CD8-positive, alpha-beta memory T cell (primary cell): ENCODE measurements at regions not wholly inside any gene's neighbourhood (a gene's known extent, or its start where the extent isn't known, plus 50 kb on each side); places are given as distances from the start of the nearest gene placed in this dataset.

Experiments used
- CTCF ChIA-PET: fragments of 350-600 bp; sonication (Branson Sonifier 250); formaldehyde crosslinking; loops from one replicate; lab custom pipeline; 2021; ENCODE audit warnings: antibody characterized with exemption; lab: Charles Lee
- POLR2A ChIA-PET: fragments of 350-600 bp; sonication (Branson Sonifier 250); formaldehyde crosslinking; loops from one replicate; lab custom pipeline; 2021; ENCODE audit warnings: antibody characterized with exemption; lab: Charles Lee
- DNase-seq, 5 donors: peaks; one replicate each; pipeline versions ENCODE4 v3.0.0 to v3.0.0-alpha.2; 2020 to 2022; ENCODE audit warnings: mixed read lengths in 1 of 5
- H3K27ac ChIP-seq: one replicate; pipeline ENCODE4 v1.7.0; 2013; ENCODE audit warnings: low read depth, mild to moderate bottlenecking, low read length, moderate library complexity
- H3K27me3 ChIP-seq: 2 replicates; pipeline ENCODE4 v1.7.0; 2013; ENCODE audit warnings: low read length, mild to moderate bottlenecking; ENCODE audit not compliant: insufficient read depth, poor library complexity, severe bottlenecking
- H3K36me3 ChIP-seq: 2 replicates; pipeline ENCODE4 v1.7.0; 2013; ENCODE audit warnings: mild to moderate bottlenecking, low read length, moderate library complexity; ENCODE audit not compliant: insufficient read depth
- H3K4me1 ChIP-seq: 2 replicates; pipeline ENCODE4 v1.7.0; 2013; ENCODE audit warnings: mild to moderate bottlenecking, low read length, moderate library complexity; ENCODE audit not compliant: insufficient read depth
- H3K4me3 ChIP-seq: 2 replicates; pipeline ENCODE4 v1.7.0; 2013; ENCODE audit warnings: mild to moderate bottlenecking, low read length
- H3K9me3 ChIP-seq: 2 replicates; pipeline ENCODE4 v1.7.0; 2013; ENCODE audit warnings: mild to moderate bottlenecking, low read length
- H3K27ac Mint-ChIP-seq, 8 donors: one replicate each; pipeline ENCODE4 v1.8.0; 2020 to 2021; ENCODE audit warnings: mixed read lengths in 8 of 8, mild to moderate bottlenecking in 6 of 8, inconsistent platforms in 3 of 8, moderate library complexity in 3 of 8
- H3K27me3 Mint-ChIP-seq, 2 donors: one replicate each; pipeline ENCODE4 v1.8.0; 2020 to 2021; ENCODE audit warnings: mixed read lengths in 2 of 2, mild to moderate bottlenecking in 1 of 2, moderate library complexity in 1 of 2
- H3K36me3 Mint-ChIP-seq, 3 donors: one replicate each; pipeline ENCODE4 v1.8.0; 2020 to 2021; ENCODE audit warnings: mixed read lengths in 3 of 3, inconsistent platforms in 1 of 3, mild to moderate bottlenecking in 1 of 3
- H3K4me1 Mint-ChIP-seq, 3 donors: one replicate each; pipeline ENCODE4 v1.8.0; 2020 to 2021; ENCODE audit warnings: mixed read lengths in 3 of 3, inconsistent platforms in 1 of 3, mild to moderate bottlenecking in 1 of 3
- H3K4me3 Mint-ChIP-seq, 7 donors: one replicate each; pipeline ENCODE4 v1.8.0; 2020 to 2021; ENCODE audit warnings: mixed read lengths in 7 of 7, mild to moderate bottlenecking in 6 of 7, moderate library complexity in 4 of 7, inconsistent platforms in 2 of 7
- H3K9me3 Mint-ChIP-seq, 5 donors: one replicate each; pipeline ENCODE4 v1.8.0; 2020 to 2022; ENCODE audit warnings: mixed read lengths in 5 of 5, mild to moderate bottlenecking in 3 of 5, moderate library complexity in 2 of 5, inconsistent platforms in 1 of 5

DNA sequence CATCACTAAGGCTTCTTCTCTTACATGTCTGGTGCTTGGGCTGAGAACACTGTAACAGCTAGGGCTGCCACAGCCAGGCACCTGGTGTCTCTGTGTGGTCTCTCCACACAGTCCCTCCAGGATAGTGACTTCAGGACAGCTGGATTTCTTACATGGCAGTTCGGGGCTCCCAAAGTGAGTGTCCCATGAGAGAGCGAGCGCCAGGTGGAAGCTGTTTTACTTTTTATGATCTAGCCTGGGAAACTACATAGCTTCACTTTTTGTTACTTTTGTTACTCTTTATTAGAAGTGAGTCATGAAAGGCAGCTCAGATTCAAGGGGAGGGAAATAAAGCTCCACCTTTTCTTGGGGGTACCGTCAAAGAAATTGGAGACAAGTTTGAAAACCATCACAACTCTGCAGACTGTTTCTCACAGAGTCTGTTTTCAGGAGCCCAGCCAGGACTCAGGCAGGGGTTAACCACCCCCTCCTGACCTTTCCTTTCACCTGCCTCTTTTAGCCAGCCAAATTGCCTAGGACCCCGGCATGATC is 373.0 kb downstream of the MID1IP1 start:
- Mint-ChIP-seq H3K4me1 (peaks cover 8 to 22% (median 8%) of the 10 kb centered on the region in 3 donors), H3K4me3 (peak overlapping the region in 6 of 7 donors; percentile 60 to 84 (median 70)), H3K27ac (peak overlapping the region in 7 of 8 donors; percentile 44 to 92 (median 79)), H3K27me3 (peaks cover 0 to 12% of the 10 kb centered on the region in 2 donors), H3K36me3 (no peaks in the 10 kb centered on the region), H3K9me3 (peaks cover 0 to 2% (median 0%) of the 10 kb centered on the region in 5 donors)
- peak overlapping the region; percentile 32 for H3K4me3 ChIP-seq
- POLR2A ChIA-PET: no interaction called here
- no peak overlapping the region for H3K27ac ChIP-seq
- CTCF ChIA-PET: no interaction called here
- H3K27me3 ChIP-seq: no peaks in the 10 kb centered on the region
- H3K36me3 ChIP-seq: no peaks in the 10 kb centered on the region
- peaks cover 18% of the 10 kb centered on the region for H3K4me1 ChIP-seq
- no peaks in the 10 kb centered on the region for H3K9me3 ChIP-seq
- no peak for DNase-seq

DNA sequence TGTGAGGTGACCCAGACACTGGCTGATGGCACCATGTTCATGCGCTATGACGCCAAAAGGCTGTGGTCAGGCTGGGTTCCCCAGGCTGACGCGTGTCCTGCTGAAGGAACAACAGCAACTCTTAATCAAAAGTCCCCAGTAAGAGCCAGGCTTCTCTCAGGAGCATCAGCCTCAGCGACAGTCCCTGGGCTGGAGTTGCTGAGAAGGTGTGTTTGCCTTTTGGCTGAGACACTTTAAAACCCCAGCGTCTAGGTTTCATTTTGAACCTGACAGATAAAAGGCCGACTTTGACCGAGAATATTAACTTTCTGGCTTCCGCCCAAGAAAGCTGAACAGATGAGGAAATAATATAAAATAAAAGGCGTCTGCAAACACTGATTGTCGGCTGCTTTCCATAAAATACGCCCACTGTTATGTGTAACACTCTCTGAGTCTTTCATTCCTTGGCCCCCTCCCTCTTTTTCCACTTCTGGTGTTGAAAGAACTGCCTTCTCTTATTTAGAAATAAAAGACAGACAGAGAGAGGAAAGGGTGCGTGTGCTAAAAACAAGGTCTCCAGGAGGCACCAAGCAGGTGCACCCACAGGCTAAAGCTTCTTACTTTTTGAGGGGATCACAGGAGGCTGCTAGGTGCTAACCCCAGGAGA is 373.6 kb downstream of the MID1IP1 start:
- DNase-seq: peak in 4 of 5 donors; percentile 8 to 59 (median 48)
- H3K4me3 Mint-ChIP-seq: peak overlapping the region; percentile 60 to 84 (median 70)
- CTCF ChIA-PET: no interaction called here
- H3K36me3 Mint-ChIP-seq: no peaks in the 10 kb centered on the region
- Histone ChIP-seq H3K27me3 (no peaks in the 10 kb centered on the region), H3K4me1 (peaks cover 18% of the 10 kb centered on the region), H3K4me3 (peak overlapping the region; percentile 32), H3K9me3 (no peaks in the 10 kb centered on the region), H3K36me3 (no peaks in the 10 kb centered on the region), H3K27ac (no peak overlapping the region)
- POLR2A ChIA-PET: no interaction called here
- H3K4me1 Mint-ChIP-seq: peaks cover 8 to 22% (median 8%) of the 10 kb centered on the region in 3 donors
- peak overlapping the region; percentile 44 to 92 (median 82) for H3K27ac Mint-ChIP-seq
- H3K27me3 Mint-ChIP-seq: peaks cover 0 to 9% of the 10 kb centered on the region in 2 donors
- peaks cover 0 to 2% (median 0%) of the 10 kb centered on the region in 5 donors for H3K9me3 Mint-ChIP-seq

DNA sequence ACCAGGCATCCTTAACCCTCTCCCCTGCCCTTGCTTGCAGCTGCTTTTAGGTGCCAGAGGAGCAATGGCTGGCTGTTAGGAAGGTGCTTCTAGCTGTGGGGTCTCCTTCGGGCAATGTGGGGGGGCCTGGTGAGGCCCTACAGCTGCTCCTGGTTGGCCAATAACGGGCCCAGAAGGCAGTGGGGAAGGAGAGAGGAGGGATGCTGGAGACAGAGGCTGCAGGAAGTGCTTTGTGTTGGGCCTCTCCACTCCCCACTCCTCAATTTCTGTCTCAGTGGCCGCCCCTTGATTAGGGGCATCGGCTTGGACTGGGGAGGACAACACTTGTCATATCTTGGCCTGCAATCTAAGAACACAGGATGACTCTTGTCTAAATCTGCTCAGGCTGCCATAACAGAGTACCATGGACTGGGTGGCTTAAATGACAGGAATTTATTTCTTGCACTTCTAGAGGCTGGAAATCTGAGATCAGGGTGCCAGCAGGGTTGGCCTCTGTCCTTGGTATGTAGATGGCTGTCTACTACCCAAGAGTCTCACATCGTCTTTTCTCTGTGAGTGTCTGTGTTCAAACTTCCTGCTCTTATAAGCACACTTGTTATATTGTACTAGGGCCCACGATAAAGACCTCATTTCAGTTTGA is 374.3 kb downstream of the MID1IP1 start:
- peaks cover 0 to 9% of the 10 kb centered on the region in 2 donors for H3K27me3 Mint-ChIP-seq

GRCh38 chrX:39176105-39176504 is 374.8 kb downstream of the MID1IP1 start:
- H3K27me3 Mint-ChIP-seq: peaks cover 0 to 9% of the 10 kb centered on the region in 2 donors
- H3K36me3 ChIP-seq: no peaks in the 10 kb centered on the region
- H3K4me1 Mint-ChIP-seq: peaks cover 8 to 22% (median 8%) of the 10 kb centered on the region in 3 donors
- ChIA-PET CTCF (no interaction called here), POLR2A (no interaction called here)
- no peaks in the 10 kb centered on the region for H3K36me3 Mint-ChIP-seq
- no peaks in the 10 kb centered on the region for H3K27me3 ChIP-seq
- H3K4me3 ChIP-seq: no peak overlapping the region
- peak overlapping the region in 1 of 8 donors; percentile 59 for H3K27ac Mint-ChIP-seq
- H3K9me3 ChIP-seq: no peaks in the 10 kb centered on the region
- peaks cover 0 to 2% (median 0%) of the 10 kb centered on the region in 5 donors for H3K9me3 Mint-ChIP-seq
- no peak for DNase-seq
- no peak overlapping the region for H3K27ac ChIP-seq
- peaks cover 18% of the 10 kb centered on the region for H3K4me1 ChIP-seq
- no peak overlapping the region for H3K4me3 Mint-ChIP-seq

More for the DNA sequence above, 374.3 kb downstream of the MID1IP1 start:
- Mint-ChIP-seq H3K36me3 (no peaks in the 10 kb centered on the region), H3K27ac (peak overlapping the region in 7 of 8 donors; percentile 39 to 85 (median 74)), H3K4me3 (peak overlapping the region in 6 of 7 donors; percentile 12 to 84 (median 60)), H3K4me1 (peaks cover 8 to 22% (median 8%) of the 10 kb centered on the region in 3 donors), H3K9me3 (peaks cover 0 to 2% (median 0%) of the 10 kb centered on the region in 5 donors)
- ChIA-PET CTCF (no interaction called here), POLR2A (no interaction called here)
- Histone ChIP-seq H3K4me1 (peaks cover 18% of the 10 kb centered on the region), H3K4me3 (no peak overlapping the region), H3K27ac (no peak overlapping the region), H3K27me3 (no peaks in the 10 kb centered on the region), H3K36me3 (no peaks in the 10 kb centered on the region), H3K9me3 (no peaks in the 10 kb centered on the region)
- DNase-seq: no peak

DNA sequence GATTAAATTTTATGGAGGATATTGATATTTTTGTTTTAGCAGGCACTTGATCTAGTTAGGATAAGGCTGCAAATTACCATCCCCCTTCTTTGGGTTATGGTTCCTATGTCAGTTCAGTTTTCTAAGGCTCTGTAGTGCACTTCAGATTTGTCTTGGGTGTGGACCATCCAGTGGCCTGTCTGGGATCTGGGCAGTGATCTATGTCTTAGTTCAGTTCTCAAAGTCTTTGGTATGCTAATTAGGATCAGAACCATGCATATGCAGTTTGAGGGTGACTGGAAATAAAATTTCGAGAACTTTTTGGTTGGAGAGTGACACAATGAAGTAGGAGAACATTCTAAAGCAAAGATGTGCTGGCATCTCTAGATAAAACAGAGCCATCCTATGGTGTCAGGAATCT is 388.2 kb downstream of the MID1IP1 start:
- ChIA-PET POLR2A (no interaction called here), CTCF (no interaction called here)
- H3K36me3 ChIP-seq: no peaks in the 10 kb centered on the region
- H3K4me1 Mint-ChIP-seq: no peaks in the 10 kb centered on the region
- H3K27me3 Mint-ChIP-seq: peaks cover 18 to 23% of the 10 kb centered on the region in 2 donors
- no peak for DNase-seq
- H3K4me3 ChIP-seq: no peak overlapping the region
- H3K4me3 Mint-ChIP-seq: no peak overlapping the region
- no peaks in the 10 kb centered on the region for H3K4me1 ChIP-seq
- H3K27me3 ChIP-seq: no peaks in the 10 kb centered on the region
- peaks cover 0 to 7% (median 1%) of the 10 kb centered on the region in 5 donors for H3K9me3 Mint-ChIP-seq
- H3K9me3 ChIP-seq: no peaks in the 10 kb centered on the region
- no peak overlapping the region for H3K27ac Mint-ChIP-seq
- no peak overlapping the region for H3K27ac ChIP-seq
- no peaks in the 10 kb centered on the region for H3K36me3 Mint-ChIP-seq

DNA sequence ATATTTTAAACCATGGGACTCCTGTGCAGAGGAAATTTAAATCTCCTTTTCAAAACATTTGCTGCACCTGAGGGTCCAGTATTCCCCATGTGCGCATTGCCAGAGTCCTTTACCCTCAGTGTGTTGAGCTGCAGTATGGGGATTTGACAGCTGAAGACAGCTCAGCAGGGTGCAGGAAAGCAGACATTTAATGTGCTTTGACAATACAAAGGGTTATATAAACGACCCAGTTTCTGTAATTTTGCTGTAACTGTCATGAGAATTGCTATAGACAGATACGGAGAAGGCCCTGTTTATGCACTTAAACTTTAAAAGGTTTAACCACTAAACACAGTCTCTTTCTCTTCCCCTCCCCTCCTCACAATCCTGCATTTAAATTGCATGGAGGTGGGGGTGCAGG is 393.4 kb downstream of the MID1IP1 start:
- POLR2A ChIA-PET: interaction anchor here (0.5 kb wide), 1 partner anchor 21 kb away, joined by 3 read pairs; no protein-coding TSS in a partner anchor
- no peaks in the 10 kb centered on the region for H3K36me3 ChIP-seq
- H3K4me1 Mint-ChIP-seq: peaks cover 13 to 22% (median 19%) of the 10 kb centered on the region in 3 donors
- H3K27ac ChIP-seq: no peak overlapping the region
- H3K4me3 Mint-ChIP-seq: no peak overlapping the region
- no peak for DNase-seq
- peaks cover 16% of the 10 kb centered on the region for H3K4me1 ChIP-seq
- no peak overlapping the region for H3K4me3 ChIP-seq
- CTCF ChIA-PET: no interaction called here
- H3K27me3 Mint-ChIP-seq: peaks cover 17 to 20% of the 10 kb centered on the region in 2 donors
- peaks cover 0 to 1% (median 0%) of the 10 kb centered on the region in 5 donors for H3K9me3 Mint-ChIP-seq
- H3K36me3 Mint-ChIP-seq: no peaks in the 10 kb centered on the region
- H3K27ac Mint-ChIP-seq: no peak overlapping the region
- H3K9me3 ChIP-seq: no peaks in the 10 kb centered on the region
- H3K27me3 ChIP-seq: no peaks in the 10 kb centered on the region

GRCh38 chrX:39195156-39195555 is 393.9 kb downstream of the MID1IP1 start:
- H3K27me3 Mint-ChIP-seq: peaks cover 17% of the 10 kb centered on the region in 2 donors
- no peak overlapping the region for H3K27ac Mint-ChIP-seq
- H3K4me3 ChIP-seq: no peak overlapping the region
- no peaks in the 10 kb centered on the region for H3K27me3 ChIP-seq
- CTCF ChIA-PET: no interaction called here
- H3K36me3 Mint-ChIP-seq: no peaks in the 10 kb centered on the region
- H3K4me3 Mint-ChIP-seq: peak overlapping the region in 1 of 7 donors; percentile 20
- H3K4me1 ChIP-seq: peaks cover 16% of the 10 kb centered on the region
- POLR2A ChIA-PET: interaction anchor here (0.5 kb wide), 1 partner anchor 22 kb away, joined by 3 read pairs; no protein-coding TSS in a partner anchor
- H3K27ac ChIP-seq: no peak overlapping the region
- peaks cover 0 to 1% (median 0%) of the 10 kb centered on the region in 5 donors for H3K9me3 Mint-ChIP-seq
- no peaks in the 10 kb centered on the region for H3K9me3 ChIP-seq
- H3K4me1 Mint-ChIP-seq: peaks cover 13 to 22% (median 19%) of the 10 kb centered on the region in 3 donors
- no peaks in the 10 kb centered on the region for H3K36me3 ChIP-seq
- DNase-seq: no peak
